NB4 (cell line): ENCODE measurements at regions not wholly inside any gene's neighbourhood (a gene's known extent, or its start where the extent isn't known, plus 50 kb on each side); places are given as distances from the start of the nearest gene placed in this dataset.

Experiments
- POLR2A ChIP-seq: IDR thresholded peaks from 2 replicates; pipeline ENCODE4 v1.6.1; 2011; ENCODE audit warnings: mild to moderate bottlenecking; ENCODE audit not compliant: insufficient read length; ENCODE audit errors: extremely low read depth
- TF ChIP-seq, protein P1 (sequence below): IDR thresholded peaks from one replicate; pipeline ENCODE4 v1.5.1; 2012; ENCODE audit warnings: low read depth, low read length

DNA sequence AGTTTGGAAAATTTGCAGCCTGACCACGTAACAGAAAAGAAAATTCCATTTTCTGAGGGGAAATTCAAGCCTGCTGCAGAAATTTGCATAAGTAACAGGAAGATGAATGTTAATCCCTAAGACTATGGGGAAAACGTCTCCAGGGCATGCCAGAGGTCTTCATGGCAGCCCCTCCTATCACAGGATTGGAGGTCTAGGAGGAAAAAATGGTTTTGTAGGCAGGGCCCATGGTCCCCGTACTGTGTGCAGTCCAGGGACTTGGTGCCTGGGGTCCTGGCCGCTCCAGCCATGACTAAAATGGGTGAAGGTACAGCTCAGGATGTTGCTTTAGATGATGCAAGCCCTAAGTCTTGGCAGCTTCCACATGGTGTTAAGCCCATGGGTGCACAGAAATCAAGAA is 437.3 kb upstream of the SEMA3A start:
- TF ChIP-seq, protein P1, sequence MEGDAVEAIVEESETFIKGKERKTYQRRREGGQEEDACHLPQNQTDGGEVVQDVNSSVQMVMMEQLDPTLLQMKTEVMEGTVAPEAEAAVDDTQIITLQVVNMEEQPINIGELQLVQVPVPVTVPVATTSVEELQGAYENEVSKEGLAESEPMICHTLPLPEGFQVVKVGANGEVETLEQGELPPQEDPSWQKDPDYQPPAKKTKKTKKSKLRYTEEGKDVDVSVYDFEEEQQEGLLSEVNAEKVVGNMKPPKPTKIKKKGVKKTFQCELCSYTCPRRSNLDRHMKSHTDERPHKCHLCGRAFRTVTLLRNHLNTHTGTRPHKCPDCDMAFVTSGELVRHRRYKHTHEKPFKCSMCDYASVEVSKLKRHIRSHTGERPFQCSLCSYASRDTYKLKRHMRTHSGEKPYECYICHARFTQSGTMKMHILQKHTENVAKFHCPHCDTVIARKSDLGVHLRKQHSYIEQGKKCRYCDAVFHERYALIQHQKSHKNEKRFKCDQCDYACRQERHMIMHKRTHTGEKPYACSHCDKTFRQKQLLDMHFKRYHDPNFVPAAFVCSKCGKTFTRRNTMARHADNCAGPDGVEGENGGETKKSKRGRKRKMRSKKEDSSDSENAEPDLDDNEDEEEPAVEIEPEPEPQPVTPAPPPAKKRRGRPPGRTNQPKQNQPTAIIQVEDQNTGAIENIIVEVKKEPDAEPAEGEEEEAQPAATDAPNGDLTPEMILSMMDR = no peak
- no peak for TF ChIP-seq POLR2A
